Kidney (tissue), 13 donors: ENCODE measurements at regions not wholly inside any gene's neighbourhood (a gene's known extent, or its start where the extent isn't known, plus 50 kb on each side); places are given as distances from the start of the nearest gene placed in this dataset.

Experiments
- DNase-seq, 5 donors: peaks; one replicate each; pipeline ENCODE4 v3.0.0-alpha.2; 2013 to 2020
- FAIRE-seq: peaks from 2 replicates; lab custom pipeline; 2012; peaks lifted over from hg19 to GRCh38; lab: Jason Lieb, UNC
- H3K27ac ChIP-seq, 2 donors: one replicate each; pipeline ENCODE4 v1.7.0; 2013; ENCODE audit warnings: low read depth in 2 of 2, low read length in 2 of 2, inconsistent platforms in 1 of 2
- H3K27me3 ChIP-seq: one replicate; pipeline ENCODE4 v1.7.1; 2013; ENCODE audit warnings: low read length, inconsistent platforms; ENCODE audit not compliant: control insufficient read depth, insufficient read depth
- H3K36me3 ChIP-seq, 3 donors: one replicate each; pipeline versions ENCODE4 v1.7.0 to v1.7.1; 2013; ENCODE audit warnings: low read length in 3 of 3, control low read depth in 1 of 3, inconsistent platforms in 1 of 3; ENCODE audit not compliant: insufficient read depth in 3 of 3, control insufficient read depth in 2 of 3
- H3K4me1 ChIP-seq, 3 donors: one replicate each; pipeline versions ENCODE4 v1.7.0 to v1.7.1; 2013; ENCODE audit warnings: low read length in 3 of 3, inconsistent platforms in 1 of 3, low read depth in 1 of 3; ENCODE audit not compliant: control insufficient read depth in 2 of 3, insufficient read depth in 2 of 3
- H3K4me3 ChIP-seq, 3 donors: one replicate each; pipeline versions ENCODE4 v1.7.0 to v1.8.1; 2013; ENCODE audit warnings: low read length in 3 of 3, control low read depth in 1 of 3, inconsistent platforms in 1 of 3
- H3K9ac ChIP-seq, 3 donors: one replicate each; pipeline versions ENCODE4 v1.7.0 to v1.7.1; 2013; ENCODE audit warnings: low read length in 3 of 3, control low read depth in 1 of 3, inconsistent platforms in 1 of 3
- H3K9me3 ChIP-seq, 3 donors: one replicate each; pipeline versions ENCODE4 v1.7.0 to v1.7.1; 2013; ENCODE audit warnings: low read length in 3 of 3, control low read depth in 1 of 3, inconsistent platforms in 1 of 3; ENCODE audit not compliant: control insufficient read depth in 2 of 3, insufficient read depth in 1 of 3
- intact Hi-C: fragments of 100-400 bp; cut with DNase I; formaldehyde crosslinking; loops from one replicate; pipeline ENCODE4 v1.11.1; 2022
- TF ChIP-seq, protein P1 (sequence below): IDR thresholded peaks from 3 replicates; pipeline ENCODE4 v1.5.1; 2012; ENCODE audit warnings: mild to moderate bottlenecking, moderate library complexity, borderline replicate concordance; ENCODE audit not compliant: insufficient read depth; ENCODE audit errors: extremely low read depth
- donor health status: control.
- donor health status: control.
- donor health status: control.
- donor health status: control.
- donor health status: control.
- donor health status: DM: yes; HTN: yes; CAD: no.
- donor health status: Normal renal cell carcinoma (clear cell type).

DNA sequence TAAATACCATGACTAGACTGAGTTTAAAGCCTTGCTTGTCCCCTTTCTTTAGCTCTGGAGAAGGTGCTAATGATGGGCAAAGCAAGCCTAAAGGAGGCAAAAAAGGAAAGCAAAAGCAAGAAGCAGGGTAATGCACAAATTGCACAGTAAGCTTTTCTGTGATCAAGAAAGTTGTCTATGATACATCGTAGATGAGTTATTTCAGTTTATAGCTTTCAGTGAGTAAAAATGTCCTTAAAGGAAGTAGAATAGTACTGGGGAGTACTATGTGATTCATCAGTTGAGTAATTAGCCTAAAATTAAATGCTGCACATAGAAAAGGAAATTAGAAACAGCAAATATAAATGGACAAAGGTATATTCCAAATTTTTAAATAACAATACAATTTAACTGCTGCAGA, 50.2 kb upstream of the PDE5A start:
- no peak overlapping the region for H3K4me3 ChIP-seq
- H3K27ac ChIP-seq, result no peak overlapping the region
- H3K4me1 ChIP-seq, result peaks cover 0 to 4% (median 3%) of the 10 kb centered on the region in 3 donors
- TF ChIP-seq, protein P1, sequence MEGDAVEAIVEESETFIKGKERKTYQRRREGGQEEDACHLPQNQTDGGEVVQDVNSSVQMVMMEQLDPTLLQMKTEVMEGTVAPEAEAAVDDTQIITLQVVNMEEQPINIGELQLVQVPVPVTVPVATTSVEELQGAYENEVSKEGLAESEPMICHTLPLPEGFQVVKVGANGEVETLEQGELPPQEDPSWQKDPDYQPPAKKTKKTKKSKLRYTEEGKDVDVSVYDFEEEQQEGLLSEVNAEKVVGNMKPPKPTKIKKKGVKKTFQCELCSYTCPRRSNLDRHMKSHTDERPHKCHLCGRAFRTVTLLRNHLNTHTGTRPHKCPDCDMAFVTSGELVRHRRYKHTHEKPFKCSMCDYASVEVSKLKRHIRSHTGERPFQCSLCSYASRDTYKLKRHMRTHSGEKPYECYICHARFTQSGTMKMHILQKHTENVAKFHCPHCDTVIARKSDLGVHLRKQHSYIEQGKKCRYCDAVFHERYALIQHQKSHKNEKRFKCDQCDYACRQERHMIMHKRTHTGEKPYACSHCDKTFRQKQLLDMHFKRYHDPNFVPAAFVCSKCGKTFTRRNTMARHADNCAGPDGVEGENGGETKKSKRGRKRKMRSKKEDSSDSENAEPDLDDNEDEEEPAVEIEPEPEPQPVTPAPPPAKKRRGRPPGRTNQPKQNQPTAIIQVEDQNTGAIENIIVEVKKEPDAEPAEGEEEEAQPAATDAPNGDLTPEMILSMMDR, result no peak
- DNase-seq, result no peak
- H3K36me3 ChIP-seq, result no peaks in the 10 kb centered on the region
- H3K27me3 ChIP-seq, result no peaks in the 10 kb centered on the region
- intact Hi-C loops, result no loop called here
- H3K9ac ChIP-seq, result no peak overlapping the region
- no peaks in the 10 kb centered on the region for H3K9me3 ChIP-seq
- no peak for FAIRE-seq
